Brain microvascular endothelial cell (primary cell): ENCODE measurements at regions not wholly inside any gene's neighbourhood (a gene's known extent, or its start where the extent isn't known, plus 50 kb on each side); places are given as distances from the start of the nearest gene placed in this dataset.

Experiments used
- DNase-seq: peaks from one replicate; pipeline ENCODE4 v3.0.0-alpha.2; 2020
- H3K27ac ChIP-seq: fragments of 250-450 bp; sonication (Bioruptor Pico); 2 replicates; pipeline ENCODE4 v1.5.1; 2020; ENCODE audit warnings: mild to moderate bottlenecking, moderate library complexity
- H3K27me3 ChIP-seq: fragments of 250-450 bp; sonication (Bioruptor Pico); replicated peaks from 2 replicates; pipeline ENCODE4 v1.5.1; 2020; ENCODE audit warnings: mild to moderate bottlenecking
- H3K36me3 ChIP-seq: fragments of 250-450 bp; sonication (Bioruptor Pico); replicated peaks from 2 replicates; pipeline ENCODE4 v1.5.1; 2020; ENCODE audit warnings: mild to moderate bottlenecking
- H3K4me3 ChIP-seq: 2 replicates; pipeline ENCODE4 v1.5.1; 2011; ENCODE audit warnings: low read depth, mild to moderate bottlenecking, control low read depth, low read length, moderate library complexity
- CTCF ChIP-seq: IDR thresholded peaks from 2 replicates; pipeline ENCODE4 v1.5.1; 2011; ENCODE audit warnings: low read depth, mild to moderate bottlenecking, moderate library complexity, low read length, control low read depth, inconsistent platforms; ENCODE audit errors: missing control alignments
- in situ Hi-C: cut with HindIII; loops from 2 replicates; pipeline ENCODE4 v1.10.0; 2017; ENCODE audit warnings: low sequenced_read_pairs, low pct_ligation_motif_present

- Histone ChIP-seq H3K27ac (no peak overlapping the region), H3K36me3 (no peaks in the 10 kb centered on the region), H3K4me3 (no peak overlapping the region), H3K27me3 (no peaks in the 10 kb centered on the region)
- TF ChIP-seq CTCF = no peak
- in situ Hi-C loops = no loop called here
- DNase-seq = no peak
Measured at GRCh38 chr5:165616490-165617405, 2111.3 kb downstream of the MAT2B start.

- Histone ChIP-seq H3K4me3 (no peak overlapping the region), H3K36me3 (no peaks in the 10 kb centered on the region), H3K27me3 (no peaks in the 10 kb centered on the region), H3K27ac (no peak overlapping the region)
- in situ Hi-C loops = no loop called here
- no peak for TF ChIP-seq CTCF
- DNase-seq = no peak
Measured at GRCh38 chr5:165617491-165617890, 2112.1 kb downstream of the MAT2B start.

- Histone ChIP-seq H3K27ac (no peak overlapping the region), H3K4me3 (no peak overlapping the region), H3K27me3 (no peaks in the 10 kb centered on the region), H3K36me3 (no peaks in the 10 kb centered on the region)
- in situ Hi-C loops = no loop called here
- TF ChIP-seq CTCF = no peak
- no peak for DNase-seq
Measured at GRCh38 chr5:165620394-165620793, 2115.0 kb downstream of the MAT2B start.

- in situ Hi-C loops = no loop called here
- H3K4me3 ChIP-seq = no peak overlapping the region
- no peak for DNase-seq
- no peak for TF ChIP-seq CTCF
- H3K36me3 ChIP-seq = no peaks in the 10 kb centered on the region
- no peak overlapping the region for H3K27ac ChIP-seq
- no peaks in the 10 kb centered on the region for H3K27me3 ChIP-seq
Measured at GRCh38 chr5:165622864-165623536, 2117.6 kb downstream of the MAT2B start.

GRCh38 chr5:165624166-165624946, 2118.9 kb downstream of the MAT2B start:
- DNase-seq = no peak
- H3K4me3 ChIP-seq = no peak overlapping the region
- no peak for TF ChIP-seq CTCF
- in situ Hi-C loops = no loop called here
- no peaks in the 10 kb centered on the region for H3K36me3 ChIP-seq
- H3K27me3 ChIP-seq = no peaks in the 10 kb centered on the region
- no peak overlapping the region for H3K27ac ChIP-seq
